ENCODE measurements at regions not wholly inside any gene's neighbourhood (a gene's known extent, or its start where the extent isn't known, plus 50 kb on each side); places are given as distances from the start of the nearest gene placed in this dataset.

DNA sequence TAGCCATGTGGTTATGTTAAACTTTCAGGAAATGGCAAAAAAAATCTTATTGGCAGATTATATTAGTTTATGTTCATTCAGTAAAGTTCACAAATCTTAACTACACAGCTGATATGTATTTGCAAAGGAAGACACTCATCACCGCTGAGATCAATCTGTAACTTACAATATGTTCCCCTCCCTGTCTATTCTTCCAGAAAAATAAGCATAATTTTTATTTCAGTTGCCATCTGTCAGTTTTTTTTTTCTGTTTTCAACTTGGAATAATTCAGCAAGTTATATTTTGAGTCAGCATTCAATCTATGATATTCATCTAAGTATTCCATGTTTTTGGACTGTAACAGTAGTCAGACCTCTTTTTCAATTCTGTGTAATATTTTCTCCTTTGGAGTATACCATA, 1019.9 kb upstream of the PTPRD start:
- TF ChIP-seq, protein P1, sequence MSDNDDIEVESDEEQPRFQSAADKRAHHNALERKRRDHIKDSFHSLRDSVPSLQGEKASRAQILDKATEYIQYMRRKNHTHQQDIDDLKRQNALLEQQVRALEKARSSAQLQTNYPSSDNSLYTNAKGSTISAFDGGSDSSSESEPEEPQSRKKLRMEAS (IDR thresholded peaks at IDR 0.05): no peak
- TF ChIP-seq, protein P2, sequence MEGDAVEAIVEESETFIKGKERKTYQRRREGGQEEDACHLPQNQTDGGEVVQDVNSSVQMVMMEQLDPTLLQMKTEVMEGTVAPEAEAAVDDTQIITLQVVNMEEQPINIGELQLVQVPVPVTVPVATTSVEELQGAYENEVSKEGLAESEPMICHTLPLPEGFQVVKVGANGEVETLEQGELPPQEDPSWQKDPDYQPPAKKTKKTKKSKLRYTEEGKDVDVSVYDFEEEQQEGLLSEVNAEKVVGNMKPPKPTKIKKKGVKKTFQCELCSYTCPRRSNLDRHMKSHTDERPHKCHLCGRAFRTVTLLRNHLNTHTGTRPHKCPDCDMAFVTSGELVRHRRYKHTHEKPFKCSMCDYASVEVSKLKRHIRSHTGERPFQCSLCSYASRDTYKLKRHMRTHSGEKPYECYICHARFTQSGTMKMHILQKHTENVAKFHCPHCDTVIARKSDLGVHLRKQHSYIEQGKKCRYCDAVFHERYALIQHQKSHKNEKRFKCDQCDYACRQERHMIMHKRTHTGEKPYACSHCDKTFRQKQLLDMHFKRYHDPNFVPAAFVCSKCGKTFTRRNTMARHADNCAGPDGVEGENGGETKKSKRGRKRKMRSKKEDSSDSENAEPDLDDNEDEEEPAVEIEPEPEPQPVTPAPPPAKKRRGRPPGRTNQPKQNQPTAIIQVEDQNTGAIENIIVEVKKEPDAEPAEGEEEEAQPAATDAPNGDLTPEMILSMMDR (IDR thresholded peaks at IDR 0.05): no peak
- TF ChIP-seq POLR2A (IDR thresholded peaks at IDR 0.05; ENCODE audit: low read length) (no peak), JUN (IDR thresholded peaks at IDR 0.05) (no peak), MAFK (IDR thresholded peaks at IDR 0.05; ENCODE audit: partially characterized antibody) (no peak), POLR2AphosphoS2 (conservative IDR thresholded peaks at IDR 0.05; ENCODE audit: low read length) (no peak), BHLHE40 (IDR thresholded peaks at IDR 0.05; ENCODE audit: low read depth, low read length) (no peak), JUNB (IDR thresholded peaks at IDR 0.05) (no peak), RCOR1 (IDR thresholded peaks at IDR 0.05; ENCODE audit: low read depth, low read length) (no peak), CHD2 (IDR thresholded peaks at IDR 0.05; ENCODE audit: low read length, partially characterized antibody) (no peak), ESRRA (IDR thresholded peaks at IDR 0.05; ENCODE audit: borderline replicate concordance, low read length) (no peak)

All from A549 (cell line).